Naive B cell (primary cell): ENCODE measurements at regions not wholly inside any gene's neighbourhood (a gene's known extent, or its start where the extent isn't known, plus 50 kb on each side); places are given as distances from the start of the nearest gene placed in this dataset.
"Not testable (repeated sequence)": the region's sequence is repeated elsewhere in the genome, so short reads cannot be mapped to it uniquely, and the experiment has no call there.

Experiments
- ATAC-seq, 2 donors: fragments of 150-1000 bp; cut with Tn5 transposase; 2 replicates each; pipeline ENCODE4 v1.10.0; 2021; ENCODE audit warnings: low read depth in 2 of 2, mild to moderate bottlenecking in 2 of 2, moderate library complexity in 2 of 2
- DNase-seq: peaks from one replicate; pipeline ENCODE4 v3.0.0; 2022
- H3K27ac Mint-ChIP-seq, 6 donors: one replicate each; pipeline ENCODE4 v1.8.0; 2020 to 2022; ENCODE audit warnings: mild to moderate bottlenecking in 6 of 6, mixed read lengths in 6 of 6, moderate library complexity in 5 of 6, inconsistent platforms in 2 of 6
- H3K27me3 Mint-ChIP-seq, 3 donors: one replicate each; pipeline ENCODE4 v1.8.0; 2021 to 2022; ENCODE audit warnings: mixed read lengths in 3 of 3, mild to moderate bottlenecking in 1 of 3
- H3K36me3 Mint-ChIP-seq, 2 donors: one replicate each; pipeline ENCODE4 v1.8.0; 2020 to 2022; ENCODE audit warnings: mixed read lengths in 2 of 2, inconsistent platforms in 1 of 2, mild to moderate bottlenecking in 1 of 2
- H3K4me1 Mint-ChIP-seq, 3 donors: one replicate each; pipeline ENCODE4 v1.8.0; 2020 to 2022; ENCODE audit warnings: mixed read lengths in 3 of 3, inconsistent platforms in 1 of 3, mild to moderate bottlenecking in 1 of 3, moderate library complexity in 1 of 3
- H3K4me3 Mint-ChIP-seq, 8 donors: one replicate each; pipeline ENCODE4 v1.8.0; 2020 to 2022; ENCODE audit warnings: mild to moderate bottlenecking in 8 of 8, mixed read lengths in 8 of 8, moderate library complexity in 8 of 8, inconsistent platforms in 2 of 8
- H3K9me3 Mint-ChIP-seq, 7 donors: one replicate each; pipeline ENCODE4 v1.8.0; 2020 to 2022; ENCODE audit warnings: mixed read lengths in 7 of 7, mild to moderate bottlenecking in 5 of 7, inconsistent platforms in 2 of 7, moderate library complexity in 1 of 7

- H3K27me3 Mint-ChIP-seq, result no peaks in the 10 kb centered on the region
- H3K36me3 Mint-ChIP-seq, result no peaks in the 10 kb centered on the region
- H3K4me1 Mint-ChIP-seq, result no peaks in the 10 kb centered on the region
- no peak overlapping the region for H3K27ac Mint-ChIP-seq
- H3K4me3 Mint-ChIP-seq, result no peak overlapping the region
- no peak for ATAC-seq
- peaks cover 0 to 9% (median 4%) of the 10 kb centered on the region in 7 donors for H3K9me3 Mint-ChIP-seq
- no peak for DNase-seq
Measured at GRCh38 chr6:55023230-55023629, 151.1 kb upstream of the HCRTR2 start.

- Mint-ChIP-seq H3K4me3 (no peak overlapping the region), H3K27me3 (no peaks in the 10 kb centered on the region), H3K36me3 (no peaks in the 10 kb centered on the region), H3K9me3 (peaks cover 0 to 26% (median 11%) of the 10 kb centered on the region in 7 donors), H3K27ac (no peak overlapping the region), H3K4me1 (peaks cover 3 to 18% (median 4%) of the 10 kb centered on the region in 3 donors)
- DNase-seq (no peak), ATAC-seq (no peak)
Measured at GRCh38 chr6:55033016-55033546, 141.2 kb upstream of the HCRTR2 start.

DNA sequence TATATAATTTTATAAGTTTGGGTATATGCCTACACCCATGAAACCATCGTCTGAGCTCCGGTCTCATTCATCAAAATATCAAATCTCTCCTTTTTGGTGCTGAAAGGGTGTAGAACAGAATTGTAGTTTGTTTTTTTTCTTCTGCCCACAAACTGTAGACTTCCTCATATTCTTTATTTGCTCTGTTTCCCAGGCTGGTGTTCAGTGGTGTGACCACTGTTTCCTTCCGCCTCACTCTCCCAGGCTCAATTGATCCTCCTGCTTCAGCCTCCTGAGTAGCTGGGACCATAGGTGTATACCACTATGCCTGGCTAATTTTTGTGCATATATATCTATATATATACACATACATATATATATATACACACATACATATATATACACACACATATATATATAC lies 139.6 kb upstream of the HCRTR2 start:
- H3K27ac Mint-ChIP-seq, result no peak overlapping the region
- peaks cover 0 to 20% (median 10%) of the 10 kb centered on the region in 7 donors for H3K9me3 Mint-ChIP-seq
- no peaks in the 10 kb centered on the region for H3K36me3 Mint-ChIP-seq
- no peak for DNase-seq
- no peak for ATAC-seq
- H3K27me3 Mint-ChIP-seq, result no peaks in the 10 kb centered on the region
- peak overlapping the region in 1 of 8 donors; percentile 1 for H3K4me3 Mint-ChIP-seq
- H3K4me1 Mint-ChIP-seq, result peaks cover 3 to 18% (median 4%) of the 10 kb centered on the region in 3 donors

DNA sequence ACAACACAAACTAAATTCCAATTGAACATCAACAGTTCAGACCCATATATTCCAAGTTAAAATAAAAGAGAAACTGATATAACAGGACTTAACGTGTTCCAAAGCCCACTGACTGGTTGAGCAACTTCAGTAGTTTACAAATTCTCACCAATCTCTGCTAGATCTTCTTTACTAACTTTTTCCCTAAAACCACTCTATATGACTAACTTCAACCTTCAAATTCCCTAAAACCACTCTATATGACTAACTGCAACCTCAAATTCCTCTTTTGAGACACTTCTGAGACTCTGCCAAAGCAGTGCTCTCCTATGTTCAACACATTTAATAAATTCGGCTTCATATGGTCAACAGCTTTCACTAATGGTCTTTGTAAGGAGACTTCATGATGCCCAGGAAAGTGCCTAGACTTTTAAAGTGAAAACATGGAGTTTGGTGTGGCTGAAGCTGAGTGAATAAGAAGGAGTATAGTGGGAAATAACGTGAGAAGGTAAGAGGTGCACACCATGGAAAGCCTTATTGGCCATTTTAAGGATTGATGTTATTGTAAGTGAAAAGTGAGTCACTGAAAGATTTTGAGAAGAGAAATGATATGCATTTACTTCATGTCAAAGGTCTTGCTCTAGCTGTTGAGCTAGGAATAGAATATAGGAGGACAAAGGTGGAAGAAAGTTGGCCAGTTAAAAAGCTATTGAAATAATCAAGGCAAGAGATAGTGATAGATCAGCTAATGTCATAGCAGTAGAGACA lies 134.0 kb upstream of the HCRTR2 start:
- no peak for ATAC-seq

GRCh38 chr6:55046869-55047422 lies 127.4 kb upstream of the HCRTR2 start:
- no peaks in the 10 kb centered on the region for H3K4me1 Mint-ChIP-seq
- no peaks in the 10 kb centered on the region for H3K36me3 Mint-ChIP-seq
- H3K27me3 Mint-ChIP-seq, result no peaks in the 10 kb centered on the region
- H3K4me3 Mint-ChIP-seq, result no peak overlapping the region
- no peak overlapping the region for H3K27ac Mint-ChIP-seq
- H3K9me3 Mint-ChIP-seq, result peaks cover 0 to 8% (median 0%) of the 10 kb centered on the region in 7 donors
- DNase-seq, result no peak
- no peak for ATAC-seq

More for the DNA sequence above, 134.0 kb upstream of the HCRTR2 start:
- no peaks in the 10 kb centered on the region for H3K36me3 Mint-ChIP-seq
- H3K4me3 Mint-ChIP-seq, result no peak overlapping the region
- DNase-seq, result no peak
- H3K4me1 Mint-ChIP-seq, result peaks cover 0 to 5% (median under 1%) of the 10 kb centered on the region in 3 donors
- no peaks in the 10 kb centered on the region for H3K27me3 Mint-ChIP-seq
- peaks cover 0 to 12% (median 4%) of the 10 kb centered on the region in 7 donors for H3K9me3 Mint-ChIP-seq
- no peak overlapping the region for H3K27ac Mint-ChIP-seq

DNA sequence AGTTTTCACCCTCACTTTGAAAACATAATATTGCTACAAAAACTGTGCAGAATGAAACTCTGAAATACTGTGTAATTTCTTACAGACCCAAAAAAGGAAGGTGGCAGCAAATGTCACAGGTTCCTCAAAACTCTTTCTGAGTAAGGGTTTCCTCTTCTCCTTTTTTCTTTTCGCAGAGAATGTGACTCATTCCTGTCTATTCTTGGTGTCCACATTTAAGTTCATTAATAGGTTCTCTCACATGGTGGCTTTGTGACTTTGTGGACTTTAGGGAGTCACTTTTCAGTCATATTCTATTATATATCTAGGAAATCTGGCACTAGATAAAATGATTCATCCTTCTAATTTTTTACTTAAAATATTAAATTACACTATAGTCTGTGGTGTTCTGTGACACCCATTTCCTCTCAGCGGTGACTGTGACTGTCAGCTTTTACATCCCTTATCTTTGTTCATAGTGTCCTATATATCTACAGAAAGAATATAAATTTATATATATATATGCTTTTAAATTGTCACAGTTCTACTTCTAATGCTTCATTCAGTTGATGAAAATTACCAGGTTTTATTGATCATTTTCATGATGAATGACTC lies 126.8 kb upstream of the HCRTR2 start:
- Mint-ChIP-seq H3K36me3 (no peaks in the 10 kb centered on the region), H3K9me3 (peaks cover 0 to 8% (median 0%) of the 10 kb centered on the region in 7 donors), H3K27me3 (no peaks in the 10 kb centered on the region), H3K4me3 (no peak overlapping the region), H3K27ac (no peak overlapping the region), H3K4me1 (no peaks in the 10 kb centered on the region)
- no peak for ATAC-seq
- no peak for DNase-seq

DNA sequence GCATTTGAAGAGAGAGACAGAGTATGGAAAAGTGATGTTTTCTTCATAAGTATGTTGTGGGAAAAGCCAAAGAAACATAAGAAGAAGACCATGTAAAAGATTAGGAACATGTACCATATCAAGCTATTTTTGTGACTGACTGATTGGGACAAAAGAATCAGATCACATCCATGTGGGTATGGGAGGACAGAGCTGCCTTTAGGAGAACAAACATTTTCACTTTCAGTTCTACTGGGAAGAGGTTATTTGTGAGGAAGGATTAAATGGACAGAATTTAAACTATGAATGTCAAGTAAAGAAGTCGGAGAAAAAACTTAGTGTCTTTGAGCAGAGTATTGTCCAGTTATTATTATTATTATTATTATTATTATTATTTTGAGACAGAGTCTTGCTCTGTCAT lies 124.4 kb upstream of the HCRTR2 start:
- no peak for DNase-seq
- no peak overlapping the region for H3K4me3 Mint-ChIP-seq
- H3K4me1 Mint-ChIP-seq, result no peaks in the 10 kb centered on the region
- no peaks in the 10 kb centered on the region for H3K36me3 Mint-ChIP-seq
- no peak for ATAC-seq
- no peak overlapping the region for H3K27ac Mint-ChIP-seq
- no peaks in the 10 kb centered on the region for H3K27me3 Mint-ChIP-seq
- peaks cover 0 to 8% (median 0%) of the 10 kb centered on the region in 7 donors for H3K9me3 Mint-ChIP-seq

DNA sequence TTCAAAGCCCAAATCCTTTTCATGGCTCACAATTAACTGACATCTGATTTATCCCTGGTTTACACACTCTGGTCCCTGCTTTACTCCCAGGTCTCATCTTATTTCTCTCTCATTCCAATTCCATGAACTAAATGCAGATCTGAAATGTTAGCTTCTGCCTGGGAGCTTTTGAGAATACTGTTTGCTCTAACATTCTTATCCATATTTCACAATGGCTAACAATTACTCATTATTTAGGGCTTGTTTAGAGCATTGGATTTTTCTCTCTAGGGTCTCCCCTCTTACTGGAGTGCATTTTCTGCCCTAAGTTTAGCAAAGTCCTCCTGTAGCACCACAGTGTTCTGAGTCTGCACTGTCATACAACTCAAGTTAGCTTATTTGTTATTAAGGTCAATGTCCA lies 121.5 kb upstream of the HCRTR2 start:
- no peaks in the 10 kb centered on the region for H3K27me3 Mint-ChIP-seq
- H3K4me1 Mint-ChIP-seq, result no peaks in the 10 kb centered on the region
- no peaks in the 10 kb centered on the region for H3K36me3 Mint-ChIP-seq
- no peak for DNase-seq
- no peak for ATAC-seq
- H3K27ac Mint-ChIP-seq, result no peak overlapping the region
- no peak overlapping the region for H3K4me3 Mint-ChIP-seq
- peaks cover 0 to 16% (median 2%) of the 10 kb centered on the region in 7 donors for H3K9me3 Mint-ChIP-seq

DNA sequence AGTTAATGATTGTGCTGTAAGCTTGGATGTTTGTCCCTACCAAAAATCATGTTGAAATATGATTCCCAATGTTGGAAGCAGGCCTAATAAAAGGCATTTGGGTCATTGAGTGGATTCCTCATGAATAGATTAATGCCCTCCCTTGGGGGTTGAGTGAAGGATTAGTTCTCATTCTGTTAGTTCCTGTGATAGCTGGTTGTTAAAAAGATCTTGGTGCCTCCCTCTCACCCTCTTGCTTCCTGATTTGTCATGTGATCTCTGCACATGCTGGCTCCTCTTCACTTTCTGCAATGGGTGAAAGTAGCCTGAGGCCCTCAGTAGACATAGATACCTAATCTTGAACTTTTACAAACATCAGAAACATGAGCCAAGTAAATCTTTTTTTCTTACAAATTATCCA lies 115.6 kb upstream of the HCRTR2 start:
- Mint-ChIP-seq H3K4me3 (no peak overlapping the region), H3K4me1 (no peaks in the 10 kb centered on the region), H3K27ac (no peak overlapping the region), H3K27me3 (no peaks in the 10 kb centered on the region), H3K9me3 (peaks cover 9 to 19% (median 12%) of the 10 kb centered on the region in 7 donors), H3K36me3 (no peaks in the 10 kb centered on the region)
- ATAC-seq, result no peak
- DNase-seq, result no peak

DNA sequence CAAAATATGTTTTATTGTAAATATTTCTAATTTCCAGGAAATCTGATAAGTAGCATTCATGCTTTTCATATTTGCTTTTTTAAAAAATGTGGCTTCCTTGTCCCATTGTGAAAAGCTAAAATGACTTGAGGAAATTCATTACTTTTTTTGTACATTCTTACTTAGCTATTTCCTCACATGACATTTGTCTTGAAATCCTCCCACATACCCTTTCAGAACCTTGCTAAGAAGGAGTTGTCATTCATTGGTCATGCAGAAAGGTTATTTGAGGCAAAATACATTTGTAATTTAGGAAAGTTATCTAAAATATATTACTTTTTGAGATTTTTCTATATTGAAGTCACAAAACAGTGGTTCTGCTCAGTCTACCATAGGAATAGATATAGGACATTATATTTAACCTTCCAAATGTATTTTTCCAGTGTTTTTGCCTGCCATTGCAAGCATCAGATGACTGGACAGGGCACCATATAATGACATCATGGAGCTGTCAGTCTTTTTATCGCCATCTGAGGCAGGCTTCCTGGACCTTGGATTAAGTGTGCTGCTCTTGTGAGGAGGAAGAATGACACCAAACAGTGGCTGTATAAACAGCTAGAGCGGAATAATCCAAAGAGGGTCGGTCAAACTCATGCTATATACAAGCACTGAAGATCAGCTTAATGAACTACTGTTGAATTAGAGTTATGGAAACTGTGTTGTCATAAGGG lies 109.4 kb upstream of the HCRTR2 start:
- no peaks in the 10 kb centered on the region for H3K4me1 Mint-ChIP-seq
- peaks cover 3 to 10% (median 6%) of the 10 kb centered on the region in 7 donors for H3K9me3 Mint-ChIP-seq
- no peak overlapping the region for H3K27ac Mint-ChIP-seq
- H3K4me3 Mint-ChIP-seq, result no peak overlapping the region
- DNase-seq (no peak), ATAC-seq (no peak)
- H3K27me3 Mint-ChIP-seq, result no peaks in the 10 kb centered on the region
- H3K36me3 Mint-ChIP-seq, result no peaks in the 10 kb centered on the region

GRCh38 chr6:55069132-55069781 lies 105.1 kb upstream of the HCRTR2 start:
- no peaks in the 10 kb centered on the region for H3K27me3 Mint-ChIP-seq

DNA sequence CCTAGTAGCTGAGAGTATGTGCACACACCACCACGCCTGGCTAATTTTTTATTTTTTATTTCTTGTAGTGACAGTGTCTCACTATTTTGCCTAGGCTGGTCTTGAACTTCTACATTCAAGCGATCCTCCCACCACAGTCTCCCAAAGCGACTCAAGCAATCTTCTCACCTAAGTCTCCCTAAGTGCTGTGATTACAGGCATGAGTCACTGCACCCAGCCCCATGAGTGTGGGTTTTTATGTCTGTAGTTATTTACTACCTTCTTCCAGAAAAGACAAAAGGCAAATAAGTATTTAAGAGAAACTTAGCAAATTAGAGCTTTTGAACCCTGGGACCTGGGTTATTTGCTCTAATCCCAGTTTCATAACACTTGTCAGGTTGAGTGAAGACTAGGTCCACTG lies 92.3 kb upstream of the HCRTR2 start:
- no peak for DNase-seq
- no peaks in the 10 kb centered on the region for H3K4me1 Mint-ChIP-seq
- no peak overlapping the region for H3K4me3 Mint-ChIP-seq
- ATAC-seq, result no peak
- no peak overlapping the region for H3K27ac Mint-ChIP-seq
- H3K9me3 Mint-ChIP-seq, result peaks cover 3 to 37% (median 11%) of the 10 kb centered on the region in 7 donors
- no peaks in the 10 kb centered on the region for H3K27me3 Mint-ChIP-seq
- no peaks in the 10 kb centered on the region for H3K36me3 Mint-ChIP-seq

More at GRCh38 chr6:55069132-55069781, 105.1 kb upstream of the HCRTR2 start:
- Mint-ChIP-seq H3K27ac (no peak overlapping the region), H3K9me3 (peaks cover 0 to 11% (median 0%) of the 10 kb centered on the region in 7 donors), H3K4me3 (no peak overlapping the region), H3K4me1 (no peaks in the 10 kb centered on the region), H3K36me3 (no peaks in the 10 kb centered on the region)
- DNase-seq (no peak), ATAC-seq (no peak)

DNA sequence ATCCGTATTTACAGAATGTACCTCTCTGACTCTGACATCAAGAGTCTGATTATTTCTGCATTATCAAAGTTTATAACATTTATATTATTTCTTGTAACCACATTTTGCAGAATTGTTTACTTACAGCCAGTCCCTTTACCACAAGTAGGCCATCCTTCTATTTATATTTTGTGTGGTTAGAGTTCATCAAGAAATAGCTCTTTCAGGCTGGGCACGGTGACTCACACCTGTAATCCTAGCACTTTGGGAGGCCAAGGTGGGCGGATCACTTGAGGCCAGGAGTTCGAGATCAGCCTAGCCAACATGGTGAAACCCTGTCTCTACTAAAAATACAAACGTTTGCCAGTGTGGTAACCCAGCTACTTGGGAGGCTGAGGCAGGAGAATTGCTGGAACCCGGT lies 86.3 kb upstream of the HCRTR2 start:
- not testable (repeated sequence) for H3K27me3 Mint-ChIP-seq, H3K36me3 Mint-ChIP-seq, H3K4me1 Mint-ChIP-seq, H3K4me3 Mint-ChIP-seq, ATAC-seq, H3K27ac Mint-ChIP-seq, DNase-seq
- H3K9me3 Mint-ChIP-seq, result peaks cover 6 to 14% (median 11%) of the 10 kb centered on the region in 7 donors
